CD4-positive, alpha-beta T cell treated with Interleukin-2 at 100 ng/mL for 4 hours (primary cell): ENCODE measurements at regions not wholly inside any gene's neighbourhood (a gene's known extent, or its start where the extent isn't known, plus 50 kb on each side); places are given as distances from the start of the nearest gene placed in this dataset.
A peak's percentile ranks its signal among the peaks of the same experiment; 100 is the strongest.

ENCODE experiments used
- DNase-seq: peaks from one replicate; pipeline ENCODE4 v3.0.0-alpha.2; 2020; ENCODE audit warnings: low spot score

DNA sequence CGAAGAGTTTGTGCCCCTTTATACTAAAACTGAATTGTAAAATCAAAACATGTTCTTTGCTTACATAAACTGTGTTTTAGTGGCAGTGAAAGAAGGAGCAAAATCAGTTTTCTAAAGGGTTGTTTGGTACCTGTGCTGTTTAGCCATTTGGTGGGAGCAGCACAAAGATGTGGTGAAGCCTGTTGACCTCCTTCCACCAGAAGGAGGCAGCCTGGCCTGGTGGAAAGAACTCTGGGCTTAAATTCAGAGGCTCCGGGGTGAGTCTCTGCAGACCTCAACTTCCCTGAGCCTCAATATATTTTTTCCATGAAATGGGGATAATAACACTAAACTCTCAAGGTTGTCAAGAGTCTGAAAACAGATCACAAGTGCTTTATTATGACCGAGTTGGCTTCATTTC, 502.5 kb downstream of the VRK1 start:
- DNase-seq: peak; percentile 51

DNA sequence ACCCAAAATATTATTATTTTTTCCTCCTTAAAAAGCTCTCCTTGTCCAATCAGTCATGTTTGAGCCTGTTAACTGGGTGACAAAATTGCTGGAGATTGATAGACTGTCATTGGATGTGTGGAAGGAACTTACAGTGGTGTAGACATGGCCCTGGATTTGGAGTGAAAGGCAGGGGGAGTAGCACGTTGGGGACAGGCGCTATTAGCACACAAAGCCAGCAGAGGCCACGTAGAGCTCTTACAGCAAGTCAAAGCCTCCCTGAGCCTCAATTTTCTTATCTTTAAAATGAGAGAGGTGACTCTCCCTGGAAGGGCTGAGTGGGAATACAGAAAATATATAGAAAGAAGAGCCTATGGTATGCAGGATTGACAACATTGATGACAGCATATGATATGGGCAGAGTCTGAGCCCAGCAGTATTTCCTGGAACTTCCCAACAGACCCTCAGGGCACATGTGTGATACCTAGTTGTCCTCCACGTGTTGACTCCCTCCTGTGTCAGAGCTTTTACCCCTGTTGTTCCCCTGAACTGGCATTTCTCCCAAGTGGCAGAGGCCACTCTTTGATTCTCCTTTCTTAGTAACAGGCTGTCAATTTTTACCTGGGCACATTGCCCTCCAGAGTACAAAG, 504.9 kb downstream of the VRK1 start:
- no peak for DNase-seq

DNA sequence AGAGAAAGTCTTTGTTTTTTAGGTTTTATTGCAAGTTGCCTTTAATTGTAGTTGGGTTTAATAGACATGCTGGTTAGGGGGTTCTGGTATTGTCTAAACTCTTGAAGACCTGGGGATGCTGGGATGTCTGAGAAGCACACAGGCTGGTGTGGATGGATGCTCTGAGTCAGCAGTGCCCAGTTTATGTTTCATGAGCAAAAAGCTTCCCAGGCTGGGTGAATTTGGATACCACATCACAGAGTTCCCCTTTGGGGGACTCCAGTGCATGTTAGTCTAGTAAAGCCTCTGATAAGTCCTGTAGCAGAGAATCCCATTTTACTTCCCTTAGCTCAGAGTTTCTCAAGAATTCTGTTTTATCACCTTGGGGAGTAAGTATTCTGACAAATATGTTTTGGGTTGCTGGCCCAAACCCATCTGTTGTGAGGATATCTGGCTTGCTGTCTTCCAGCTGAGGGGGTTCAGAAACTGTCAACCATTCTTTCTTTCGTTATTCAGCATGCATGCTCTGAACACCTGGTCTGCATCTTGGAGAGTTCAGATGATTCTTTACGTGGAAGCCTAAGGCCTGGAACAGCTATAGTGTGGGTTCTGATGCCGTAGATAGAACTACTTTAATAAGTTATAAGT, 509.1 kb downstream of the VRK1 start:
- DNase-seq: no peak

DNA sequence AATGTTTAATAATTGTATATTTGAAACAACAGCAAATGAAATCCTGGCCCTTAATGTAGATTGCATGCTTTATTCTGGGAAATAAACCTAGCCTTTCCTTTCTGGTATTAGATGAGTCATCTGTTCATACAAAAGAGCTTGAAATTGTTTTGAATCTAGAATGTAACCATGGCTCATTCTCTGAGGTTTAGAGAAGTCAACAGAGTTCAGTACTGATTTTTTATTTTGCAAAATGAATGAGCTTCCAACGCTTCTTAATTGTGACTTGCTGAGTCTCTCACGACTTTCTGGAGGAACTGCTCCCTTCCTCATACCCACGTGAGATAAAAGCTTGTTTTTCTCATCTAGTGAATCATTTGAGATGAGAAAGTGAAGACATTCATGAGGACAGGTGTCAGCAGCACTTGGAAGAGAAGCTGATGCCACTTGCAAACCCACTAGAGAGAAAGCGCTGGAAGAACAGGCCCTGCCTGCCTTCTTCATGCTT, 509.6 kb downstream of the VRK1 start:
- DNase-seq: peak; percentile 46

DNA sequence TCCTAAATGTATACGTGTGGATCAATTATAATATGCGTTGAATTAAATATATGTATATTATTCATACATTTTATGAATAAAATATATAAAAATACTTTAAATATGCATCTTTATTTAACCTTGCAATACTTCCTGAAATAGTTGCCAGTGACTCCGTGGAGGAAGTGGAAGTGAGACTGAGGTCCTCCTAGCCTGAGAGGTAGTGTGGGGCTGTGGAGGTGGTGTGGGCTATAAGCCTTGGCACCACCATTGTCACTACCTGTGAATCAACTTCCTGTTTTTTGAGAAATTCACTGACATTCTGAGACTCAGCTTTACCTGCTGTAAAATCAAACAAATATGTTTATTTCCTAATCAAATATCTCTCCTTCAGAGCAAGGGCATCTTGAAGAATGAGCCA, 514.2 kb downstream of the VRK1 start:
- DNase-seq: peak; percentile 8

DNA sequence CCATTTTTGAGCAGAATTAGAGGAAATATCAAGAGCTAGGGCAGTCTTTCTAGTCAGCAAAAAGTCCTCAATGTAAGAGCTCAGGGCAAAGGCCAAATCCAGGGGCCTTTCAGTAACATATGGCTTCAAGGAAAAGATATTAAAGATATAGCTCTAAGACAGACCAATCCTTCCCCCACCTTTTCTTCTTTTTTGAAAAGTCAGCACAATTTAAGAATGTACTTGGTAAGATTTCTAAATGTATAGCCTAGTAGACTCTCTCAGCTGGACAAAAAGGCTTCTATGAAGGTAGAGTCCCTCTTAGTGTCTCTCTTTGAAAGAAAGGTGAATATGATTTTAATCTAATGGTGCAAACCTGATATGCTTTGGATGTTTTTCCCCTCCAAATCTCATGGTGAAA, 515.7 kb downstream of the VRK1 start:
- no peak for DNase-seq

DNA sequence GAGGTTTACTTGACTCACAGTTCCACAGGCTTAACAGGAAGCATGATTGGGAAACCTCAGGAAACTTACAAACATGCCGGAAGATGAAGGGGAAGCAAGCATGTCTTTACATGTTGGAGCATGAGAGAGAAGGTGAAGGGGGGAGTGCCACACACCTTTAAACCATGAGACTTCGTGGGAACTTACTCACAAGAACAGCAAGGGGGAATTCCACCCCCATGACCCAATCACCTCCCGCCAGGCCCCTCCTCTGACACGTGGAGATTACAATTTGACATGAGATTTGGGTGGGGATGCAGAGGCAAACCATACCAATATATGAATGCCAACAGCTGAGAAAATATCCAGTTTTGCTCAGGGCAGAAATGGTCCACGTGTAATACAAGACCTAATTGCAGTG, 518.6 kb downstream of the VRK1 start:
- no peak for DNase-seq

DNA sequence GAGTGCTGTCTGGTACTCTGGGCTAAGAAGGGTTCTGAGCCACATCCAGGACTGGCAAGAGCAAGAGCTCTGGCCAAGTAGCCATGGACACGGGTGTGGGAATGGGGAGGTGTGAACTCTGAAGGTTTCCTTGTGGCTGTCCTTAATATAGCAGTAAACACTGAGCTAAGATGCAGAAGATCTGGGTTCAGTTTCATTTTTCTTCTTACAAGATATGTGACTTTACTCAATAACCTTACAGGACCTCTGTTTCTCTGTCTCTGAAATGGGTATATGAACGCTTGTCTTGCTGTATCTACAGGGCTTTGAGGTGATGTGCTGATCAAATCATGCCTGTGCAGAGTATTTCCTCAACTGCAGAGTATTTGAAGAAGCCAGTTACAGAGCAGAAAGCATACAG, 521.2 kb downstream of the VRK1 start:
- DNase-seq: no peak

DNA sequence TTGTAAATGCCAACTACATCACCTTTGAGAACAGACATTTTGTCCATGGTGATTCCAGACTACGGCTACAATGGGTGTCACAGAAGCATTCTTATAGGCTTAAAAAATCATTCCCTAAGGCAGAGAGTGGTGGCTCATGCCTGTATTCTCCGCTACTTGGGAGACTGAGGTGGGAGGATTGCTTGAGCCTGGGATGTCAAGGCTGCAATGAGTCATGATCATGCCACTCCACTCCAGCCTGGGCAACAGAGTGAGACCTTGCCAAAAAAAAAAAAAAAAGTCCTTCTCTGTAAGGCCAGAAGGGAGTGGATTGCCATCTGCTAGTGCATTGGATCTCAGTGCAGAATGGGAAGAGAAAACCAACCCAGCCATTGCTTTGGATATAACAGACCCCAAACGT, 522.5 kb downstream of the VRK1 start:
- DNase-seq: no peak

DNA sequence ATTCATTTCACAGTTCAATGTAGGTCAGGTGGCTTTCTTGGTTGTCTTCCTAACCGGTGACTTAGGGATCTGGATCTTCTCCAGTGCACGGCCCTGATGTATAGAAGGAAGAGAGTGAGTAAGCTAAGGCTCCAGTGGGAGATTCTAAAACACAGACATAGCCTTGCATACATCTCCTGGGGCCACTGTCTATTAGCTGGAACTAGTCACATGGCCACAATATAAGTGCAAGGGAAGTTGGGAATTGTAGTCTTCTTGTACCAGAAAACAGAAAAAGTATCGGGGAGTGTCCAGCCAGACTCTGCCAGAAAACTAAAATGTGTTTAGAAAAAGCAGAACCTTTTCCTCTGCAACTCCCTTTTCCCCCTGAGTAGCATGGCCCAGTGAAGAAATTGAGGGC, 531.6 kb downstream of the VRK1 start:
- DNase-seq: no peak

DNA sequence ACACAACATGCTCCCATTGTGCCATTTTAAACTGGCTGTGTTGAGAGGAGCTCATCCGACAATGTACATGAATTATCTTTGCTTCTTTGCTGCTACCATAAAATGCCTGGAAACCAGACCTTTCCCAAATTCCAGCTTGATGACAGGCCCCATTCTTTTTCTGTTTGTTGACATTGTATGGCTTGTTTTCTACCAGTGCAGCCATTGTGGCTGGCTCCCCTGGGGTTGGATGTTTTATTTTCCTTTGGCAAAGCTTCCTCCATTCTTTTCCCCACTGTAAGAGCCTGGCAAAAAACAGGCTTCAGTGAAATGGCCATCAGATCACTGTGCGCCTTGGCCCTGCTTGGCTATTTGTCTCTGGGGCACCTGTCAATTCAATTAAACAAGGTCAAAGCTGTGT, 532.5 kb downstream of the VRK1 start:
- DNase-seq: no peak

DNA sequence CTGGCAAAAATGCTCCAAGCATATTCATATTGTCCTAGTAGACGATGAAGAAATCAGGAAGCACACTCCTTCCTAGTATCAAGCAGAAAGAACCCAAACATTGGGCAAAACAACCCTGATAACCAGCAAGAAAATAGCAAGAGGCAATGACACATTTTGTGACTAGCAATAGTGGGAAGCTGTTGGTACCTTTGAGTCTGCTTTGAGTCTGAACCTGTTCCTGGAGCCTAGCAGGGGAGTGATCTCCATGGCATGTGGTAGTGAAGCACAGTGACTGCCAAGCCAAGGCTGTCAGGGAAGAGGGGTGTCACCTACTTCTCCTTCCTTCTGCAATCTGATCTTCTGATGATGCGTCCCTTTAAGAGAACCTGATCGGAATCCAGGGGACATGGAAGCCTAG, 533.9 kb downstream of the VRK1 start:
- no peak for DNase-seq

DNA sequence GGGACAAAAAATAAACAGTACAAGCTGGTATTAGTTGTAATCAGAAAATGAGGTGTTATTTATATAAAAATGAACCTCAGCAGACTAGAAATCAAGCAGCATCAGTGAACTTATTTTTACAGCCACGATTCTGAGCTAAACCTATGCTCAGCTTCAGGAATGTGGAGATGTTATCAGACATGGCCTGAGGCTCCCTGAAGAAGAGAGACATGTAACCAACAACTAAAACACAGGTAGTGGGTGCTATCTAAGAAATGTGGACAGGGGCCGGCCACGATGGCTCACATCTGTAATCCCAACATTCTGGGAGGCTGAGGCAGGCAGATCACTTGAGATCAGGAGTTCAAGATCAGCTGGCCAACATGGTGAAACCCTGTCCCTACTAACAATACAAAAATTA, 534.3 kb downstream of the VRK1 start:
- no peak for DNase-seq

DNA sequence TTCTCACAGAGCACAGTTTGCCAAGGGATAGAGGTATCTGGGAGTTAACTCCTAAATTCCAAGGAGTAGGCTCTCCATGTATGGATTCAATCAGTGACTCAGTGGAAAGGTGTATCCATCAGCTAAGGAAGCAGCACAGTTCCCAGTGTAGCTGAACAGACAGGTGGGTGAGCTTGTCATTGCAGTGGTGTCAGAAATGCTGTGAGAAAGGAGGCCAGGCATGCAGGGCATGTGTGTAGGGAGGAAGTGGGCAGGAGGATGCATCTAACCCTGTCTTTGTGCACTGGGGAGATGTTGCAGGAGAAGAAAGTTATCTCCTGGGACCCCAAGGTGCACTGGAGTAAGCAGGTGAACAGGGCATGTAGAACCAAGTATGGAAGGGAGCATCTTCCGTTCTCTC, 539.0 kb downstream of the VRK1 start:
- DNase-seq: no peak

DNA sequence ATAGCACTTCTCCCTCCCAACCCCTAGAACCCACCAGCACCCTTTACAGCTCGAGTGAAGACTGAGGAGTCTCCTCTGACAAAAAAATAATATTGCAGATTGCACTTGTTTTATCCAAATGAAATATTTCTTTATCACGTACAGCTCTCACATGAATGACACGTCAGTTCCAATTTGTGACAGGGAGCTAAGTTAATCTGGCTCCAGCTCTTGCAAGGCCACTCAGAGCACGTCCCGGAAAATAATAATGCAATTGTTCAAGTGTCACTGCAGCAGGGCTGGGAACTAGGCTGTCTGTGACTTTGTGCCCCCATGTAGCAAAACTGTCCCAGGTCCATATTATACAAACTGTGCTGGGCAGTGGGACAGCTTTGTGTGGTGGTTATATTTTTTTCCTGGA, 539.6 kb downstream of the VRK1 start:
- no peak for DNase-seq

DNA sequence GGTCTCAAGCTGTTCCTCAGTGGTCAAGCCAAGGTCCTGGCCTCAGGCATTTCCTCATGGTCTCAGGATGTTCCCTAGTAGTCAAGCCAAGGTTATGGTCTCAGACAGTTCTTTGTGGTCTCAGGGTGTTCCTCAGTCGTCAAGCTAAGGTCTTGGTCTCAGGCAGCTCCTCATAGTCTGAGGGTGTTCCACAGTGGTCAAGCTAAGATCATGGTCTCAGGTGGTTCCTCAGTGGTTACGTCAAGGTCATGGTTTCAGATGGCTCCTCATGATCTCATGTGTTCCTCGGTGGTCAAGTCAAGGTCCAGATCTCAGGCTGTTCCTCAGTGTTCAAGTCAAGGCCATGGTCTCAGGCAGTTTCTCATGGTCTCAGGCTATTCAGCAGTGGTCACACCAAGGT, 540.1 kb downstream of the VRK1 start:
- DNase-seq: no peak

DNA sequence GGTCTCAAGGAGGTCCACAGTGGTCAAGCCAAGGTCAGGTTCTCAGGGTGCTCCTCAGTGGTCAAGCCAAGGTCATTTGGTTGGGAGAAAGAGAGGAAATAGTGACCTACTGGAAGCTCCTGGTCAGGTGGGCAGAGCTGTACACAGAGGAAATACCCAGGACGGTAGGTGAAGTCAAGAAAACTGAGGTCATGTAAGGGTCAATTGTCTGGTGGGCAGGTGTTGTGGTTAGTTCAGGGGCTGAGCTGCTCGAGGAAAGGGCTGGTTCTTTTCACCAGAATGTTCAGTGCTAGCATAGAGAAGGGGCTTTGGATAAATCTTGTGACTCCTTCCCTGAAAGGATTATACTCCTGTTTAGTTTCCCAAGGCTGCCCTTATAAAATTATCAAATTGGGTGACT, 540.5 kb downstream of the VRK1 start:
- DNase-seq: no peak

DNA sequence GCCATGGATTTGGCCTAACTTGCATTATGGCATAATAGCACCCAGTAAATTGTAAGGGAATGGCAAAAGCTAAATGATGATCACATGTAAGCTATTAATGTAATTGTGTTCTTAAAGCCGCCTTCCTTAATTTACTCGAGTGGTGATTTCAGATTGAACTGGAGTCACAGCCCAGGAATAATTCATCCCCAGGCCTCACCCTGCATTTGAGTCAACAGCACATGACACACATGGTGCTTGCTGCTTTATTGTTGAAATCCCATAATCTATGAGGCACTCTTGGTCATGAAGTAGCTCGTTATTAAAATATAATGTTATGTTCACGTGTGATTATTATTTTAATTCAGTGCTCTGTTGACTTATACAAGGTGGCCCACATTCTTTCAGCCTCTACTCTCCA, 547.5 kb downstream of the VRK1 start:
- DNase-seq: no peak

DNA sequence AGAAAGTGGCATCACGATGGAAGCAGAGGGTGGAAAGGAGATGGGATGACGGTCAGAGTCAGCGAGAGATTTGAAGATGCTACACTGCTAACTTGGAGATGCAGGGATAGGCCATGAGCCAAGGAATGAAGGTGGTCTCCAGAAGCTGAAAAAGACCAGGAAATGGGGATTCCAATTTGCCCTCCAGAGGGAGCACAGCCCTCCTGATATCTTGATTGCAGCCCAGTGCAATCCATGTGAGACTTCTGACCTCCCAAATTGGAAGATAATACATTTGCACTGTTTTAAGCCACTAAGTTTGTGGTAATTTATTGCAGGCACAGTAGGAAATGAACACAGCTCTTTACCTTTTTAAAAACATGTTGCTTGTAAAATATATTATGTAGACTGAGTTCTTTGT, 549.5 kb downstream of the VRK1 start:
- no peak for DNase-seq

DNA sequence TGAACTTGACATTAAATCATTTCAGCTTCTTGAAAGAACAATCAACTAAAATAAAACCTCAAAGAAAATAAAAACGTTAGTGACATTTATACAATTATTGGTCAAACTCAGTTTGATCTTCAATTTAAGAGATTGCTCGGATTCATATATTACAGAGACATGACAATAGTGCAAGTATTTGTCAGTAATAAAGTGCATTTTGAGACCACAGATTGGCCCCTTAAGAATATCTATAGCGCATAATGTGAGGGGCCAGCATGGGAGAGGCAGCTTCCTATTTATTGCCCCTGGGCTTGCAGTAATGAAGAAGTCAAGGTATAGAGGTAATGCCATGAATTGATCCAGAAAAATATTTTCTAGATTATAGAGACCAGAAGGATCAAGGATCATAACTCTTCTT, 552.3 kb downstream of the VRK1 start:
- no peak for DNase-seq

DNA sequence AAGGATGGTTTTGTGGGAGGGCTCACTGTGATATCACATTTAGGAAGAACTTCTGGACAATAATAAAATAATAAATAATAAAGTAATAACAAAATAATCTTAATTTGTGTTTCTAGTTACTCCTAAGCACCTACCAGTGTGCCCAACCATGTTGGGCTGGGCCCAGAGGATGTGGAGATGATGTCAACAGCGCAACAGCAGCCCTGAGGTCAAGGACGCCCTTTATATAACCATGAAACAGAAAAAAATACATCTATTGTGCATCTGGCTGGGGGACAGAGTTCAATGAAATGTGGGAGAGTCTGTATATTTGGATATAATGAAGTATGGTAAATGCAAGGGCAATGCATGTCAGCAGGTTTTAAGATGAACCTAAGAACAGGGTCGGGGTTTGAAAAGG, 552.8 kb downstream of the VRK1 start:
- DNase-seq: no peak

DNA sequence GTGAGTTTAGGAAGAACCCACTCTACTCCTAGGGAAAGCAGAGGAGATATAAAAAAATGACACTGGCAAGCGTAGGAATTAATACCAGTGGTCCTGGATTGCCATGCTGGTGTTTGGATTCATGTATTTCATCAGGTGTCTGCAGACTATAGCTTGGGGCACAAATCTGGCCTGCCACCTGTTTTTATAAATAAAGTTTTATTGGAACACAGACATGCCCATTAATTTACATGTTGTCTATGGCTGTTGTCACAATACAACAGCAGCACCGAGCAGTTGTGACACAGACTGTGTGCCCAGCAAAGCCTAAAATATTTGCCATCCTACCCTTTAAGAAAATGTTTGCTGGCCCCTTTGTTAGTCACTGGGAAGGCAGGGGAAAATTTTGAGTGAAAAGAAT, 553.2 kb downstream of the VRK1 start:
- DNase-seq: no peak

DNA sequence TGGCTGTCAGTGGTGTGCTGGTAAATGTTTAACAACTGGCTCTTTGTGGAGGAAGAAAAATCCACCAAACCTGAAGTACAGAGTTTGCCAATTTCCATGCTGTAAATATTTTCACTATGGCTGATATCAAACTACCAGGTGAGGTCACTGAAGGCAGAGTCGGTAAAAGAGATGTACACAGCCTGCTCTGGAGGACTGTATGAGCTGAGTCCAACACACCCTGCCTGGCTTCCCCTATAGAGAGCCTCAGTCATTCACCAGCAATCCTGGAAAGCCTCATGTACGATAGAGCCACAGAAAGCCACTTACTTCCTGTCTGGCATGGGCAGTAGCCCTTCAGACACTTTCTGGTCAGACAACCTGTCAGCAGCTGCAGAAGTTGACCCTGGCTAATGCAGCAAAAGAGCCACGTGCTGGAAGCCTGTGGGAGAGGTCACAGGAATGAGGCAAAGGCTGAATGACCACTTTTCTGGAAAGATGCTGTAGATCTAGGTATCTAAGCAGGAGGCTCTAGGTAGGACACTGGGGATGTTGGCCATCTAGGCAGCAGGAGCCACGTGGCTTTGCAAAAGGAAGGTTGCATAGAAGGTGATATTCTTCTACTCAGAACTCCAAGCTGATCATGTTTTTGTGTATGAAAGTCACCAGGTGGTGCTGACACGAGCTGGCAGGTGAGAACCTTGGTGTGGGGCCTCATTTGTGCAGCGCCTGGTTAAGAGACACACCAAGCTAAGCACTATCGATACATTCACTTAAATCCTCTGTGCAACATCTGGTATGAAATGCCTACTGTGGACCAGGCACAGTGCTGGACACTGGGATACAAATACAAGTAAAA, 553.9 kb downstream of the VRK1 start:
- DNase-seq: no peak
